ENCODE measurements at regions not wholly inside any gene's neighbourhood (a gene's known extent, or its start where the extent isn't known, plus 50 kb on each side); places are given as distances from the start of the nearest gene placed in this dataset.

GRCh38 chr6:14816116-14816859 lies 429.6 kb upstream of the JARID2 start:
- TF ChIP-seq, protein P1, sequence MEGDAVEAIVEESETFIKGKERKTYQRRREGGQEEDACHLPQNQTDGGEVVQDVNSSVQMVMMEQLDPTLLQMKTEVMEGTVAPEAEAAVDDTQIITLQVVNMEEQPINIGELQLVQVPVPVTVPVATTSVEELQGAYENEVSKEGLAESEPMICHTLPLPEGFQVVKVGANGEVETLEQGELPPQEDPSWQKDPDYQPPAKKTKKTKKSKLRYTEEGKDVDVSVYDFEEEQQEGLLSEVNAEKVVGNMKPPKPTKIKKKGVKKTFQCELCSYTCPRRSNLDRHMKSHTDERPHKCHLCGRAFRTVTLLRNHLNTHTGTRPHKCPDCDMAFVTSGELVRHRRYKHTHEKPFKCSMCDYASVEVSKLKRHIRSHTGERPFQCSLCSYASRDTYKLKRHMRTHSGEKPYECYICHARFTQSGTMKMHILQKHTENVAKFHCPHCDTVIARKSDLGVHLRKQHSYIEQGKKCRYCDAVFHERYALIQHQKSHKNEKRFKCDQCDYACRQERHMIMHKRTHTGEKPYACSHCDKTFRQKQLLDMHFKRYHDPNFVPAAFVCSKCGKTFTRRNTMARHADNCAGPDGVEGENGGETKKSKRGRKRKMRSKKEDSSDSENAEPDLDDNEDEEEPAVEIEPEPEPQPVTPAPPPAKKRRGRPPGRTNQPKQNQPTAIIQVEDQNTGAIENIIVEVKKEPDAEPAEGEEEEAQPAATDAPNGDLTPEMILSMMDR (IDR thresholded peaks at IDR 0.05), result no peak
- no peak for TF ChIP-seq EP300 (IDR thresholded peaks at IDR 0.05)
